ENCODE measurements at regions not wholly inside any gene's neighbourhood (a gene's known extent, or its start where the extent isn't known, plus 50 kb on each side); places are given as distances from the start of the nearest gene placed in this dataset.
"Not testable (repeated sequence)": the region's sequence is repeated elsewhere in the genome, so short reads cannot be mapped to it uniquely, and the experiment has no call there.

GRCh38 chr10:31679936-31680335 is 248.7 kb downstream of the ARHGAP12 start:
- DNase-seq, result no peak

- DNase-seq, result no peak
Measured at GRCh38 chr10:31678575-31679516, 249.8 kb downstream of the ARHGAP12 start.

GRCh38 chr10:31678139-31678536 is 250.5 kb downstream of the ARHGAP12 start:
- peak; percentile 74 for DNase-seq

GRCh38 chr10:31677195-31678138 is 251.2 kb downstream of the ARHGAP12 start:
- peak; percentile 78 for DNase-seq

- no peak for DNase-seq
Measured at GRCh38 chr10:31675726-31676125, 252.9 kb downstream of the ARHGAP12 start.

GRCh38 chr10:31669357-31669756 is 259.3 kb downstream of the ARHGAP12 start:
- DNase-seq, result peak; percentile 70

GRCh38 chr10:31668326-31668725 is 260.3 kb downstream of the ARHGAP12 start:
- DNase-seq, result no peak

- DNase-seq, result not testable (repeated sequence)
Measured at GRCh38 chr10:31665764-31666279, 262.8 kb downstream of the ARHGAP12 start.

GRCh38 chr10:31664803-31665202 is 263.8 kb downstream of the ARHGAP12 start:
- no peak for DNase-seq

- DNase-seq, result not testable (repeated sequence)
Measured at GRCh38 chr10:31664071-31664470, 264.6 kb downstream of the ARHGAP12 start.

- DNase-seq, result no peak
Measured at GRCh38 chr10:31660300-31660699, 268.3 kb downstream of the ARHGAP12 start.

GRCh38 chr10:31659665-31660064 is 269.0 kb downstream of the ARHGAP12 start:
- DNase-seq, result no peak

- no peak for DNase-seq
Measured at GRCh38 chr10:31657434-31657872, 271.2 kb downstream of the ARHGAP12 start.

- DNase-seq, result no peak
Measured at GRCh38 chr10:31656851-31657433, 271.7 kb downstream of the ARHGAP12 start.

- no peak for DNase-seq
Measured at GRCh38 chr10:31652038-31652437, 276.6 kb downstream of the ARHGAP12 start.

- peak; percentile 25 for DNase-seq
Measured at GRCh38 chr10:31650010-31650409, 278.6 kb downstream of the ARHGAP12 start.

- no peak for DNase-seq
Measured at GRCh38 chr10:31648966-31649365, 279.7 kb downstream of the ARHGAP12 start.

- no peak for DNase-seq
Measured at GRCh38 chr10:31647861-31648260, 280.8 kb downstream of the ARHGAP12 start.

GRCh38 chr10:31646519-31646918 is 282.1 kb downstream of the ARHGAP12 start:
- DNase-seq, result no peak

- no peak for DNase-seq
Measured at GRCh38 chr10:31645786-31646185, 282.8 kb downstream of the ARHGAP12 start.

- DNase-seq, result no peak
Measured at GRCh38 chr10:31644931-31645633, 283.5 kb downstream of the ARHGAP12 start.

- DNase-seq, result no peak
Measured at GRCh38 chr10:31642281-31642680, 286.4 kb downstream of the ARHGAP12 start.
